GM19452 (cell line): ENCODE measurements at regions not wholly inside any gene's neighbourhood (a gene's known extent, or its start where the extent isn't known, plus 50 kb on each side); places are given as distances from the start of the nearest gene placed in this dataset.

Experiments
- ATAC-seq: cut with Tn5 transposase; IDR thresholded peaks from one replicate; pipeline ENCODE4 v1.9.1; 2021; ENCODE audit not compliant: unreplicated experiment

DNA sequence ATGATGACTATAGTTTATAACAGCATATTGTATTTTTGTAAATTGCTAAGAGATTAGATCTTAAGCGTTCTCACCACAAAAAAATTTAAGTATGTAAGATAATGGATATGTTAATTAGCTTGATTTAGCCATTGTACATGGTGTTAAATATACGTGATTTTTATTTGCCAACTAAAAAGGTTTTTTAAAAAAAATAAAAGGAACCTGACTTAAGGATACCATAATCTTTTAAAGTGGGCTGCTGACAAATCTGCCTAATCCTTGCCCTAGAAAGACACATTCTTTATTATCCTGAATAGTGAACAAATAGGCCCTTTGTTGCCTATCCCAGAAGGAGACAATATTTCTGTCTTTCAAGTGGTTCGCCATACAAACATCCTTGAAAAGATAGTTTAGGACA, 94.6 kb upstream of the FAM47C start:
- ATAC-seq: no peak

DNA sequence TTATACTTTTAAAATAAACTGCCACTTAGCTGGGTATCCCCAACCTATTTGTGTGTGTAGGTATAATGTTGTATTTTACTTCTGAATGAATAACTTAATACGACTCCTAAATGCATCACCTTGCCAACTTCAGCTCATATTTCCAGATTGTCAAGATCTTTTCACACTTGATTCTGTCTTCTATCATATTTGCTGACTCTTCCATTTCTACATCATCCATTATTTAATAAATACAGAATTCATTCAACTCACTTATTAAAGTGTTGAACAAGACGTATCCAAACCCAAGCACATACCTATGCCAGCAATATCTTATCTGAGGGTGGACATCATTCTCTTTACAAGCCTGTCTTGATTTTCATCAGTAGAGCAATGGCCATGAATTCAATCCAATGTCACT, 91.2 kb upstream of the FAM47C start:
- ATAC-seq: no peak

DNA sequence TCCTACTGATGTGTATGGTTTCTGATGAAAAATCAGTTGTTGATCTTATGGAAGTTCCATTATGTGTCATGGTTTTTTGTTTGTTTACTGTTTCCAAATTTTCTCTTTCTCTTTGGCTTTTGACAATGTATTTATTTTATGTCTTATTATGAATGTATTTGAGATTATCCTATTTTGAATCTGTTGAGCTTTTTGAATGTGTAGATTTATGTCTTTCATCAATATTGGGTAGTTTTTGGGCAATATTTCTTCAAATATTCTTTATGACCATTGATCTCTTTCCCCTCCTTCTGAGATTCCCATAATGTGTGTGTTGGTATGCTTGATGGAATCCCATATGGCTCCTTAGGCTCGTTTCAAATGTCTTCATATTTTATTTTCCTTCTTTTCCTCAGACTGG, 80.5 kb upstream of the FAM47C start:
- ATAC-seq: no peak

DNA sequence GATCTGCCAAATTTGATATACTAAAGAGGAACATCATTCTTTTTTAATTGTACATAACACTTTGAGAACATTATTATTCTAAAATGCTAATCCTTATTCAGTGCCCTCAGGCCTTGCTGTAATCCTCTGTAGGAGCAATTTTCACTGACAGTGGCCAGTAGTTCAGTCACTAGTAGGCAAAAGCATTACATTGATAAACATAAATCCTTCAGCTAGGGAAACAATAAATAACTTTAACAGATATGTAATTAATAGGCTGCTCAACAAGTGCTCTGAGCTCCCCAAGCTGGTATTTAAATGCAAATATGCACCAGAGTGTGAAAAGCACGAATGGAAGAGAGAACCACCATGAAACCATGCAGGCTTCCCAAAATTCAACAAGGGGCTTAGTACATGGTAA, 77.7 kb upstream of the FAM47C start:
- no peak for ATAC-seq

DNA sequence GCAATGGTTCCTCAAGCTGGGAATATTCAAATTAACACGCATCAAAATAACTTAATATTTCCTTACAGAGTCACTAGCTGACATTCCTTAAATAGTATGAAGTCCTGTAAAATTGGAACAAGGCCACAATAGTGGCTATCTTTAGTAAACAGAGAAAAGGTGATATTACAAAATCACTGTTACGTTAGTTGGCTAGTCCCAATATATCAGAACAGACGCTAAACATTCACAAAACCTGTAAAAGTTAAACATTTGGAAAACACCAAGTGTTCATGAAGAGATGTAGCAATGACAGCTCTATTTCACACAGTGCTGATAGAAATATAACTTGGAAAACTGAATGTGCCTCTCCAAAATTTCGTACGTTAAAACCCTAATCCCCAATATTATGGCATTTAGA, 61.0 kb upstream of the FAM47C start:
- no peak for ATAC-seq

DNA sequence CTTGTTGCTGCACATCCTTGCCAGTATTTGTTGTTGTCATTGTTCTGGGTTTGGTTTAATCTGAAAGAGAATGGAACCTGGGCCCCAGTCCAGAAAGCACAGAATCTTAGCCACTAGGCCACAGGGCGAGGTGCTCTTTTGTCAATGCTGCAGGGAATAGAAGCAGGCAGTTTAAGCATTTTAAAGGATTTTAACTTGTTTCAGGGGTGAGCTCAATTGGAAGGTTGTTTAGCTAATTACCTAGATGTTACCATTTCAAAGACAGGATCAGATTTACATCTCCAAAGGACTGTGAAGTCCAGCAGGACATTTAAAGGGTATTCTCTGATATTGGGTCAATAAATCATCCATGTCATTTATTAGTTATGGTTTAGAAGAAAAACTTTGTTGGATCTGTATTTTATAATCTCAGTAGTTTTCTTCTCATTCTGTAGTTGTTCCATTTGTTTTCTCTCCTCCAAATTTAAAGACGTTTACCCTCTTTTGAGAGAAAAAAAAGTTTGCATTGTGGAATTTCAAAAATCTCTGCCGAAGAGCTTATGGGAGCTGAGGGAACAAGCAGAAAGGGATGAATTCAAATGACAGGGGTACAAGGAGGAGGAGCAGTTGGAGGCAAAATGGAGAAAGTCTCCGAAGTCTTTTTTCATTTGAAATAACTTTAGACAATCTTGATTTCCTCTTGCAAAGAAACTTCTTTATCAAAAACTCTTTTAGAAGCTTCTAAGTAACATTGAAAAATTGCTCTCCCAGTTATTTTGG, 57.5 kb upstream of the FAM47C start:
- no peak for ATAC-seq

DNA sequence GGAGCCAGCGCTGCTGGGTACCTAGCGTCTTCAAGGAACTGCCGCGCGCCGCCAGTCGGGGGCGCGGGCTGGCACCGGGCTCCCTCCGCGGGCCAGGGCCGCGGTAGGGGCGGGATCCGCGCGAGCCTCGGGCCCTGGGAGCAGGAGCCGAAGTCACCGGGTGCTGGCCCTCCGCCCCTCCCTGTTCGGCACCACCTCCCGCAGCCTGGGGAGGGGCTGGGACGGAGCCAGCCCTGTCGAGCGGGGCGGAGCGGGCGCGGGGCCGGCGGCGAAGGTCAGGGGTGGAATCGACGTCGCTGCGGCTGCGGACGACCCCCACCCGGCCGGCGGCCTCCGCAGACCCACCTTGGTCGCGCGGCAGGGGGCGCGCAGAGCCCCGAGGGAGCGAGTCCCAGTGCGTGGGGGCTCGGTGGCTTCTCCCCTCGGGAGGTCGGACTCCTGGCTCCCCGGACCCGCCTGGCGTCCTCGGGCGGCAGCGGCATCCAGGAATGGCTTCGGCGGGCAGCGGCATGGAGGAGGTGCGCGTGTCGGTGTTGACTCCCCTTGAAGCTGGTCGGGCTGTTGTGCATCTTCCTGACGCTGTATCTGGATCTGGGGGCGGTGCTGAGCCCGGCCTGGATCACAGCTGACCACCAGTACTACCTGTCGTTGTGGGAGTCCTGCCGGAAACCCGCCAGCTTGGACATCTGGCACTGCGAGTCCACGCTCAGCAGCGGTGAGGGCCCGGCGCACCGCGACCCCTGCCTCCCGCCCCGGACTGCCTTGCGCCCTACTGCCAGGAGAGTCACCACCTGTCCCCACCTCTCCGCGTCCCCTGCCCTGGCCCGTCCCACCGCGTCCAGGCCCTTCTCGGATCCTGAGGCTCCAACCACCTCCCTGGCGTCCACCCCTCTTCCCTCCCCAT, 50.5 kb upstream of the FAM47C start:
- ATAC-seq: no peak
